ENCODE measurements at regions not wholly inside any gene's neighbourhood (a gene's known extent, or its start where the extent isn't known, plus 50 kb on each side); places are given as distances from the start of the nearest gene placed in this dataset.

- H3K9ac ChIP-seq (replicated peaks; ENCODE audit: extremely low read depth, insufficient read depth, low read length) = no peak overlapping the region
- no peaks in the 10 kb centered on the region for H4K20me1 ChIP-seq (replicated peaks; ENCODE audit: control insufficient read depth, extremely low read depth, insufficient read depth, low read length)
- no peak overlapping the region for H3K27ac ChIP-seq (ENCODE audit: insufficient read depth, low read depth, low read length)
- POLR2A ChIA-PET = no interaction called here
- CTCF ChIA-PET = no interaction called here
- TF ChIP-seq JUN (IDR thresholded peaks at IDR 0.05; ENCODE audit: borderline replicate concordance, insufficient read depth, insufficient read length, low read depth) (no peak), FOS (IDR thresholded peaks at IDR 0.05; ENCODE audit: borderline replicate concordance, insufficient read depth, low read length) (no peak), EZH2 (IDR thresholded peaks at IDR 0.05; ENCODE audit: borderline replicate concordance, low read depth, low read length, severe bottlenecking) (no peak), POLR2A (IDR thresholded peaks at IDR 0.05; ENCODE audit: low read depth, low read length) (no peak), POLR2AphosphoS5 (IDR thresholded peaks at IDR 0.05; ENCODE audit: insufficient read depth, low read depth, low read length) (no peak), CTCF (IDR thresholded peaks at IDR 0.05; ENCODE audit: extremely low read depth in 1 of 2, insufficient read depth in 1 of 2, low read depth in 1 of 2, low read length in 2 of 2) (no peak), GATA2 (IDR thresholded peaks at IDR 0.05; ENCODE audit: insufficient read depth, insufficient read length, low read depth, low read length) (no peak), MYC (IDR thresholded peaks at IDR 0.05; ENCODE audit: low read depth, low read length) (no peak)
- TF ChIP-seq, protein P1, sequence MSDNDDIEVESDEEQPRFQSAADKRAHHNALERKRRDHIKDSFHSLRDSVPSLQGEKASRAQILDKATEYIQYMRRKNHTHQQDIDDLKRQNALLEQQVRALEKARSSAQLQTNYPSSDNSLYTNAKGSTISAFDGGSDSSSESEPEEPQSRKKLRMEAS (IDR thresholded peaks at IDR 0.05; ENCODE audit: insufficient read depth, insufficient read length) = no peak
- no peak overlapping the region for H3K4me2 ChIP-seq (ENCODE audit: insufficient read depth, low read length)
- no peaks in the 10 kb centered on the region for H3K27me3 ChIP-seq (ENCODE audit: control insufficient read depth in 2 of 2, insufficient read depth in 2 of 2, low read length in 2 of 2)
- peaks cover 1% of the 10 kb centered on the region for H3K9me3 ChIP-seq (replicated peaks; ENCODE audit: control insufficient read depth, insufficient read depth, low read length)
- BruUV-seq (replicated peaks) = no TSS peak
- no peaks in the 10 kb centered on the region for H3K79me2 ChIP-seq (ENCODE audit: control insufficient read depth, insufficient read depth, low read length)
- intact Hi-C loops (cut with micrococcal nuclease) = no loop called here
- dilution Hi-C loops (cut with MboI; ENCODE audit: extremely low pct_ligation_motif_present, low sequenced_read_pairs) = no loop called here
- no peak overlapping the region for H2AFZ ChIP-seq (ENCODE audit: low read depth, low read length)
- FAIRE-seq (no peak), DNase-seq (ENCODE audit: low read depth, low spot score) (no peak)
- H3K4me1 ChIP-seq (ENCODE audit: control insufficient read depth, extremely low read depth, insufficient read depth, low read length) = no peaks in the 10 kb centered on the region
- no peaks in the 10 kb centered on the region for H3K36me3 ChIP-seq (ENCODE audit: control insufficient read depth in 2 of 2, extremely low read depth in 1 of 2, insufficient read depth in 2 of 2, low read length in 2 of 2)
- no peak overlapping the region for H3K4me3 ChIP-seq (replicated peaks in 1 of 3; ENCODE audit: insufficient read depth in 1 of 3, low read depth in 1 of 3, low read length in 3 of 3)
- no peaks in the 10 kb centered on the region for H3K9me1 ChIP-seq (replicated peaks; ENCODE audit: control insufficient read depth, extremely low read depth, insufficient read depth, low read length)
These were observed 345.1 kb downstream of the BTBD3 start for GRCh38 chr20:12262747-12263146.
